Karpas-422 (cell line): ENCODE measurements at regions not wholly inside any gene's neighbourhood (a gene's known extent, or its start where the extent isn't known, plus 50 kb on each side); places are given as distances from the start of the nearest gene placed in this dataset.

Experiments
- DNase-seq: peaks from one replicate; pipeline ENCODE4 v3.0.0-alpha.2; 2015
- H2AFZ ChIP-seq: fragments of 200-600 bp; sonication (generic); 2 replicates; pipeline ENCODE4 v1.6.1; 2014; ENCODE audit warnings: antibody characterized with exemption, low read length, mixed read lengths
- H3K27ac ChIP-seq: fragments of 200-600 bp; sonication (generic); 2 replicates; pipeline ENCODE4 v1.5.1; 2014; ENCODE audit warnings: mild to moderate bottlenecking, low read length, moderate library complexity
- H3K27me3 ChIP-seq: fragments of 200-600 bp; sonication (generic); 2 replicates; pipeline ENCODE4 v1.6.1; 2014; ENCODE audit warnings: low read length, mixed read lengths
- H3K36me3 ChIP-seq: fragments of 200-600 bp; sonication (generic); 2 replicates; pipeline ENCODE4 v1.6.1; 2014; ENCODE audit warnings: low read length, mixed read lengths; ENCODE audit not compliant: insufficient read depth
- H3K4me1 ChIP-seq: fragments of 200-600 bp; sonication (generic); 2 replicates; pipeline ENCODE4 v1.6.1; 2014; ENCODE audit warnings: mild to moderate bottlenecking, low read length, mixed read lengths
- H3K4me2 ChIP-seq: fragments of 200-600 bp; sonication (generic); 2 replicates; pipeline ENCODE4 v1.6.1; 2014; ENCODE audit warnings: low read length, low read depth, mild to moderate bottlenecking; ENCODE audit not compliant: poor library complexity, severe bottlenecking
- H3K4me3 ChIP-seq: fragments of 200-600 bp; sonication (generic); 2 replicates; pipeline ENCODE4 v1.5.1; 2014; ENCODE audit warnings: mild to moderate bottlenecking, antibody characterized with exemption, low read length, mixed read lengths
- H3K79me2 ChIP-seq: fragments of 200-600 bp; sonication (generic); 2 replicates; pipeline ENCODE4 v1.6.1; 2014; ENCODE audit warnings: mild to moderate bottlenecking, low read length, mixed read lengths
- H3K9ac ChIP-seq: fragments of 200-600 bp; sonication (generic); 2 replicates; pipeline ENCODE4 v1.6.0; 2014; ENCODE audit warnings: low read length
- H3K9me2 ChIP-seq: fragments of 200-600 bp; sonication (generic), shearing (Covaris generic); replicated peaks from 2 replicates; pipeline ENCODE4 v1.6.0; 2014; ENCODE audit warnings: mild to moderate bottlenecking, low read length, moderate library complexity; ENCODE audit not compliant: insufficient read depth
- H3K9me3 ChIP-seq: fragments of 300-700, 200-600 bp; sonication (generic); 2 replicates; pipeline ENCODE4 v1.6.1; 2014; ENCODE audit warnings: low read length, mixed read lengths
- H4K20me1 ChIP-seq: fragments of 200-600 bp; sonication (generic); 2 replicates; pipeline ENCODE4 v1.6.1; 2014; ENCODE audit warnings: mild to moderate bottlenecking, antibody characterized with exemption, low read length, low read depth; ENCODE audit not compliant: insufficient read depth

DNA sequence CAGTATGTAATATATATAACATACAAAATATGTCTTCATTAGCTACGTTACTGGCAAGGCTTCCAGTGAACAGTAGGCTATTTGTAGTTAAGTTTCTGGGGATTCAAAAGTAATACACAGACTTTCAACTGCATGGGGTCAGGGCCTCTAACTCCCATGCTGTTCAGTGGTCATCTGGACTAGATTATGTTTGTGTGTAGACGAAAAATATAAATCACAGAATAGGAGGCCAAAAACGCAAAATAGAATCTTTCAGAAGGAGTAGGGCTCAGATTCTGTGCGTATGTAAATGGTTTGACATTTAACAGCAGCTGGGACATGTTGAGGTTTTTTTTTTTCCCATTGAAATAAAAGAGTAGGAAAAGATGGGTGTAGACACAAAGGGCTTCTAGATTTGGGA lies 1048.7 kb upstream of the WWC1 start:
- H3K9me3 ChIP-seq: no peaks in the 10 kb centered on the region; the same call in 1 of the 2 replicates
- H3K9me2 ChIP-seq: no peaks in the 10 kb centered on the region
- no peaks in the 10 kb centered on the region for H3K36me3 ChIP-seq
- no peaks in the 10 kb centered on the region for H4K20me1 ChIP-seq
- no peak overlapping the region for H2AFZ ChIP-seq
- H3K4me3 ChIP-seq: no peak overlapping the region
- no peak overlapping the region for H3K27ac ChIP-seq
- H3K4me1 ChIP-seq: no peaks in the 10 kb centered on the region
- no peak overlapping the region for H3K9ac ChIP-seq
- no peak overlapping the region for H3K4me2 ChIP-seq
- no peaks in the 10 kb centered on the region for H3K79me2 ChIP-seq
- DNase-seq: no peak
- H3K27me3 ChIP-seq: no peaks in the 10 kb centered on the region

DNA sequence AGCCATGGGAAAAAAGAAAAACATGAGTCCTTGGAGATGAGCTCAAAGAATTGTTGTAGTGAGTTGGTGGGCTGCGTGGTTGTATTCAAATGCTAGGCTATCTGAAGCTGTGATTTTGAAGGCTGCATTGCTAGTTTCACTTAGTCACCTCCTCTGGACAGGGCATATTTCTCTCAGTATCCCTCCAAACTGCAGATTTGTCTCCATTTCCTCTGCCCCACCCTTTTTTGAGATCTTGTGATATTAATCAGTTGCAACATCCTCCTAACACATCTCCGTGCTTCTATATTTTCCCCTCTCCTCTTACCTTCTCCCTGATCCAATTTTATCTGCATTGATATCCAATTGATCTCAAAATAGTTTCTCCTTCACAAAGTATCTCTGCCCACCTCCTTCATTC lies 1048.0 kb upstream of the WWC1 start:
- Histone ChIP-seq H3K9me2 (no peaks in the 10 kb centered on the region), H3K27me3 (no peaks in the 10 kb centered on the region), H3K9ac (no peak overlapping the region), H2AFZ (no peak overlapping the region), H3K4me2 (no peak overlapping the region), H3K79me2 (no peaks in the 10 kb centered on the region), H3K36me3 (no peaks in the 10 kb centered on the region), H4K20me1 (no peaks in the 10 kb centered on the region), H3K27ac (no peak overlapping the region), H3K4me3 (no peak overlapping the region), H3K4me1 (no peaks in the 10 kb centered on the region), H3K9me3 (no peaks in the 10 kb centered on the region; the same call in 1 of the 2 replicates)
- no peak for DNase-seq

DNA sequence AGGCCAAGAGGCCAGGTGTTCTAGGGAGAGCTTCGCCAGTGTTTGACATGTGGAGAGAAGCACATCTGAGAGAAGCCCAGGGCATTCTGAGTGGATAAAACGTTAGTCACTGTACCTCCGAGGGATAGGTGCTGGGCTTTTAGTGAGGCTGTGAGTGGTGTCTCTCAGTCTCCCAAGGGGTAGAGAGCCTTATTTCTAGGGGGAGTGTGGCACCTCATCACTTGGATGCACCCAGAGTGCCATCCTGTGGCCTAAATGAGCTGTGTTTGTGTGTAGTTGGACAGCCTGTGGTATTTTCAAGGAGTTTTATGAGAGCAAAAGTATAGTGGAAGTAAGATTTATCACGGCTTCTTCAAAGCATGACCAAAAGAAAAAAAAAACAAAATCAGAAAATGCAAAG lies 1046.9 kb upstream of the WWC1 start:
- Histone ChIP-seq H3K4me3 (no peak overlapping the region), H3K4me2 (no peak overlapping the region), H2AFZ (no peak overlapping the region), H3K9ac (no peak overlapping the region), H3K36me3 (no peaks in the 10 kb centered on the region), H3K79me2 (no peaks in the 10 kb centered on the region), H4K20me1 (no peaks in the 10 kb centered on the region), H3K9me3 (no peaks in the 10 kb centered on the region; the same call in 1 of the 2 replicates), H3K27me3 (no peaks in the 10 kb centered on the region), H3K4me1 (no peaks in the 10 kb centered on the region), H3K9me2 (no peaks in the 10 kb centered on the region), H3K27ac (no peak overlapping the region)
- no peak for DNase-seq

DNA sequence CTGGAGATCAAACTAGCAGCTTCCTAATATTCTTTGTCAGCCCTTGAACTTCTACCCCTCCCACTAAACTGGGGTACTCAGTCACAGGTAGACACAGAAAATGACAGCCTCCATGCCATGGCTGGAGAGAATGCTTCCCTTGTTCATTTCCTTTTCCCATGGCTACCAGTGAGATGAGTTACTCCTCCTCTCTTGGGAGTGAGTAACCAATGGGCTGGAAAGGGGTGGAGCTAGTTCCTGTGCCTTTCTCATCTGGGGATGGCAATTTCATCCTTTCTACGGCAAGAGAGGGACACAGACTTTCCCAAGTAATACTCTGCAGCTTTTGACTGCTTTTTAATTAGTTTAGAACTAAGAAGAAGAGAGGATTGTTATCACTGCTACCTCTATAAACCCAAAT lies 1045.6 kb upstream of the WWC1 start:
- Histone ChIP-seq H3K79me2 (no peaks in the 10 kb centered on the region), H3K9me3 (no peaks in the 10 kb centered on the region; the same call in 1 of the 2 replicates), H3K27ac (no peak overlapping the region), H3K4me3 (no peak overlapping the region), H3K36me3 (no peaks in the 10 kb centered on the region), H4K20me1 (no peaks in the 10 kb centered on the region), H2AFZ (no peak overlapping the region), H3K27me3 (no peaks in the 10 kb centered on the region), H3K4me1 (no peaks in the 10 kb centered on the region), H3K4me2 (no peak overlapping the region), H3K9ac (no peak overlapping the region), H3K9me2 (no peaks in the 10 kb centered on the region)
- DNase-seq: no peak

DNA sequence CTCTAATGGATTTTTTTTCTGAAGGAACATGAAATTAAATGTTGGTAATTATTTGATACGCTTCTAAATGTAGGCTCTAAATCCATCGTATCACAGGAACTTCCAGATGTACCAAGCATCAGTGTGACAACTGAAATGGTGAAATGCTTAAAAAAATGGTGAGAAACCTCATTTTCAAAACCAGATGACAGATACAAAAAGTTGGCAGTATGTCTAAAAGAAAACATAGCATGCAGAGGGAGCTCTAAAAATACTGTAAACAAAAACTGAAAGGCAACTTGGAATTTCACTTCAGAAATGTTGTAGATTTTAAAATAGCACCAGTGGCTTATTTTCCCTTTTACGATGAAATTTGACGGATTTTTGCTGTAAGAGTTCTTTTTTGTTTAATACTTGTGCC lies 1043.6 kb upstream of the WWC1 start:
- no peak overlapping the region for H3K4me3 ChIP-seq
- no peak overlapping the region for H3K9ac ChIP-seq
- H3K4me2 ChIP-seq: no peak overlapping the region
- H4K20me1 ChIP-seq: no peaks in the 10 kb centered on the region
- no peak overlapping the region for H3K27ac ChIP-seq
- no peaks in the 10 kb centered on the region for H3K79me2 ChIP-seq
- no peaks in the 10 kb centered on the region for H3K9me2 ChIP-seq
- H3K4me1 ChIP-seq: no peaks in the 10 kb centered on the region
- H3K27me3 ChIP-seq: no peaks in the 10 kb centered on the region
- H2AFZ ChIP-seq: no peak overlapping the region
- H3K9me3 ChIP-seq: no peaks in the 10 kb centered on the region
- DNase-seq: no peak
- H3K36me3 ChIP-seq: no peaks in the 10 kb centered on the region

DNA sequence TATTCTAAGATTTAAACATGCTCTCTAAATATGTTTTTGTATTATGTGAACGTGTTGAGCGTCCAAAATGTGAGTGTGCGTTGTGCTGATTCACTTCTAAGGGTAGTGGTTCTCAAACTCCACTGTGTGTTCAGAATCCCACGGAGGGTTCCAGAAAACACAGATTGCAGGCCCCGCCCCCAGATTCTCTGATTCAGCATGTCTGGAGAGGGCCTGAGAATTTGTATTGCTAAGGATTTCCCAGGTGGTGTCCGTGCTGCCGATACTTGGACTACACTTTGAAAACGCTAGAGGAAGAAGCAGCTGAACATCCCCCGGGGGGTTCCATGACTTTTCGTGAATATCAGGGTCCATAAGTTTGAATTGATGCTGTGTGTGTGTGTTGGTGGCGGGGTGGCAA lies 1043.2 kb upstream of the WWC1 start:
- no peak for DNase-seq
- Histone ChIP-seq H3K4me2 (no peak overlapping the region), H3K4me3 (no peak overlapping the region), H3K9me3 (no peaks in the 10 kb centered on the region), H3K79me2 (no peaks in the 10 kb centered on the region), H4K20me1 (no peaks in the 10 kb centered on the region), H3K27me3 (no peaks in the 10 kb centered on the region), H3K4me1 (no peaks in the 10 kb centered on the region), H3K27ac (no peak overlapping the region), H3K9me2 (no peaks in the 10 kb centered on the region), H3K36me3 (no peaks in the 10 kb centered on the region), H2AFZ (no peak overlapping the region), H3K9ac (no peak overlapping the region)

DNA sequence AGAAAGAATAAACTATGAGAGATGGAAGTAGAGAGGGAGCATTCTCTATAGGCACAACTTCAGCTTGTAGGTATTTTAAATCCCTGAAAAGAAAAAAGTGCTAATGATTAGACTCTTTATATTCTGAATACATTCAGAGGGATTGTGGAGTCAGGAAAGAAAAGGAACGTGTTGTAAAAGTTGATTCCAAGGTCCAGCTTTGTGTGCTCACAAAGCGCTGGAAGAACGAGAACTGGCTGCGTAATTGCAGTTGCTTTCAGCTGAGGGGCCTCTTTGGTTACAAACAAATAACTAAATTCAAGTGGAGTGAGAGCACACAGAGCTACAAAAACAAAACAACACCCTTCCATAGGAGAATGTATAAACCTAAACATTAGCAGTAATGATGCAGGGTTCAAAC lies 1040.4 kb upstream of the WWC1 start:
- no peaks in the 10 kb centered on the region; the same call in 1 of the 2 replicates for H3K9me3 ChIP-seq
- no peaks in the 10 kb centered on the region for H3K4me1 ChIP-seq

DNA sequence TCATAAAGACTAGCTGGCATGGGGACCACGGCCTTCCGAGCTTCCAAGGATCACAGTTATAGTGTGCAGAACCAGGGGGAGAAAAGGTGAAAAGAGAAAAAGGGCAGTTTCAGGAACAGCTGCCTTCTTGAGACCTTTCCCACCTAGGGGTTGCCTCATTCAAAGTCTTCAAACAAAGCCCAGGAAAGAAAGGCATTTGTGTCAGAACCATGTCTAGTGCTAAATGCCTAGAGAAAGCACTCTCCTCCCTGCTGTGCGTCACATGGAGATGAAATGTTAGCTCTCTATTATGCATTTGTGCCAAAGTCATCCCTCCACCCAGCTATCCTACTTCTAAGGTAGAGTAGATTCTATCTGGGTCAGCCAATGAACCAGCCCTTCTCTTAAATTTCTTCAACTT lies 1037.3 kb upstream of the WWC1 start:
- no peak for DNase-seq
- Histone ChIP-seq H2AFZ (no peak overlapping the region), H3K27me3 (no peaks in the 10 kb centered on the region), H3K27ac (no peak overlapping the region), H4K20me1 (no peaks in the 10 kb centered on the region), H3K9ac (no peak overlapping the region), H3K4me2 (no peak overlapping the region), H3K9me3 (no peaks in the 10 kb centered on the region; the same call in 1 of the 2 replicates), H3K9me2 (no peaks in the 10 kb centered on the region), H3K36me3 (no peaks in the 10 kb centered on the region), H3K79me2 (no peaks in the 10 kb centered on the region), H3K4me3 (no peak overlapping the region), H3K4me1 (no peaks in the 10 kb centered on the region)

More for the DNA sequence above, 1040.4 kb upstream of the WWC1 start:
- Histone ChIP-seq H3K4me3 (no peak overlapping the region), H3K79me2 (no peaks in the 10 kb centered on the region), H2AFZ (no peak overlapping the region), H3K4me2 (no peak overlapping the region), H3K9ac (no peak overlapping the region), H3K27ac (no peak overlapping the region), H3K27me3 (no peaks in the 10 kb centered on the region), H3K36me3 (no peaks in the 10 kb centered on the region), H4K20me1 (no peaks in the 10 kb centered on the region), H3K9me2 (no peaks in the 10 kb centered on the region)
- no peak for DNase-seq

DNA sequence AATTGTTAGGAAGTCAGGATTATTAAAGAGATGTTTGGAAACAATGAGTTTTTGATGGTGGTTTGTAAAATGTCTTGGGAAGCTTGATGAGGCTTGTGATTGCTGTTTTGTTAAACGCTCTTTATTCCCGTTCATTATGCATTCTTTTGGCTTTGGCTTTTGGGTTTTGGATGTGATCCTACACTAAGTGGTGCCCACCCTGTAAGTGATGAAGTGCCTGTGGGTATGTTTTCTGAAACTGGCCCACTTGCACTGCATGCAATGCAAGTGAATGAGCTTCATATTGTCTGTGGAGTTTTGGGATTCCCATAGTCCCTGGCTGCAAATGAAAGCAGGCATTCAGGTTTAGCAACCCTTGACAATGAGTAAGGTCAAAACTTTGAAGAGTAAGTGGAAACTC lies 1035.5 kb upstream of the WWC1 start:
- Histone ChIP-seq H3K4me3 (no peak overlapping the region), H2AFZ (no peak overlapping the region), H3K4me1 (no peaks in the 10 kb centered on the region), H3K27ac (no peak overlapping the region), H3K4me2 (no peak overlapping the region), H3K9me3 (no peaks in the 10 kb centered on the region; the same call in 1 of the 2 replicates), H4K20me1 (no peaks in the 10 kb centered on the region), H3K36me3 (no peaks in the 10 kb centered on the region), H3K9me2 (no peaks in the 10 kb centered on the region), H3K79me2 (no peaks in the 10 kb centered on the region), H3K27me3 (no peaks in the 10 kb centered on the region), H3K9ac (no peak overlapping the region)
- no peak for DNase-seq
